ENCODE measurements at regions not wholly inside any gene's neighbourhood (a gene's known extent, or its start where the extent isn't known, plus 50 kb on each side); places are given as distances from the start of the nearest gene placed in this dataset.

DNA sequence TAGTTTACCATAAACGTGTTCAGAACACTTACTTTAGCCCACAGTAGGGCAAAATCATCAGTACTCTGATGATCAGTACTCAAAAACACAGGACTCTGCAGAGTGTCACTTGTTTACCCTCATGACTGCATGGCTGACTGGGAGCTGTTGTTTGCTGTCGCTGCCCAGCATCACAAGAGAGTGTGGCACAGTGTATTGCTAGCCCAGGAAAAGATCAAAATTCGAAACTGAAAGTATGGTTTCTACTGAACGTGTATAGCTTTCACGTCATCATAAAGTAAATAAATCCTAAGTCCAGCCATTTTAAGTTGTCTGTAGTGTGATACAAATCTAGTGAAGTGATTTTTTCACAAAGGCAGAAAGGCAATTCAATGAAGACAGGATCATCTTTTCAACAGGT lies 184.6 kb downstream of the RAMP3 start:
- ATAC-seq: no peak
- H3K4me1 ChIP-seq: no peaks in the 10 kb centered on the region
- WGBS, 2 donors (ENCODE audit: low coverage in 1 of 2): 41 to 50% methylated on average over 5 of the region's 5 CpGs

DNA sequence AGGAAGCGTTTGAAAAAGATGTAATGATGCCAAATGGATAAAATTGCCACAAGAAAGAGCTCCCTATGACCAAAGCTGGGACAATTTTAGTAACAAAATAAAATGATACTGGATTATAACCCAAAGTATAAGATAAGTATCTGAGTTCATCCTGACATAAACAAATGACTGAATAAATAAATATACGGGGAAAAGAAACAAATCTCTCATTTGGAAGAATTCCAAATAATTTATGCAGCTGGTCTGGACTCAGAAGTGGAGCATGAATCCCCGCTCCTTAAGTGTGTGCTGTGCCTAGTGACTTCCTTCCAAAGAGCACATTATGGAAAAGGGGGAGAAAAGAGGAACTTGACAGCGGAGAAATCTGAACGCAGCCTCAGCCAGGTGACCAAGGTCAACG lies 186.2 kb downstream of the RAMP3 start:
- H3K4me1 ChIP-seq: no peaks in the 10 kb centered on the region
- no peaks in the 10 kb centered on the region for H3K36me3 ChIP-seq
- H3K27ac ChIP-seq: no peak overlapping the region
- no peak overlapping the region for H3K4me3 ChIP-seq
- H3K9me3 ChIP-seq: no peaks in the 10 kb centered on the region
- no peak for ATAC-seq
- TF ChIP-seq CTCF (IDR thresholded peaks at IDR 0.05) (no peak), POLR2AphosphoS5 (IDR thresholded peaks at IDR 0.05) (no peak), POLR2A (IDR thresholded peaks at IDR 0.05) (no peak), EP300 (IDR thresholded peaks at IDR 0.05) (no peak)
- no peaks in the 10 kb centered on the region for H3K27me3 ChIP-seq
- 16 to 25% methylated on average over 3 to 5 of the region's 6 CpGs for WGBS, 2 donors (ENCODE audit: low coverage in 1 of 2)

More for the DNA sequence above, 184.6 kb downstream of the RAMP3 start:
- H3K4me3 ChIP-seq: no peak overlapping the region
- no peaks in the 10 kb centered on the region for H3K9me3 ChIP-seq
- H3K27ac ChIP-seq: no peak overlapping the region
- TF ChIP-seq EP300 (IDR thresholded peaks at IDR 0.05) (no peak), POLR2AphosphoS5 (IDR thresholded peaks at IDR 0.05) (no peak), POLR2A (IDR thresholded peaks at IDR 0.05) (no peak), CTCF (IDR thresholded peaks at IDR 0.05) (no peak)
- H3K36me3 ChIP-seq: no peaks in the 10 kb centered on the region
- no peaks in the 10 kb centered on the region for H3K27me3 ChIP-seq

GRCh38 chr7:45347804-45348203 lies 190.2 kb downstream of the RAMP3 start:
- Histone ChIP-seq H3K4me1 (no peaks in the 10 kb centered on the region), H3K4me3 (no peak overlapping the region), H3K36me3 (no peaks in the 10 kb centered on the region), H3K9me3 (no peaks in the 10 kb centered on the region), H3K27me3 (no peaks in the 10 kb centered on the region), H3K27ac (no peak overlapping the region)
- ATAC-seq: no peak
- TF ChIP-seq POLR2AphosphoS5 (IDR thresholded peaks at IDR 0.05) (no peak), POLR2A (IDR thresholded peaks at IDR 0.05) (no peak), CTCF (IDR thresholded peaks at IDR 0.05) (no peak), EP300 (IDR thresholded peaks at IDR 0.05) (no peak)
- WGBS, 2 donors (ENCODE audit: low coverage in 1 of 2): 20 to 30% methylated on average over 1 of the region's 2 CpGs

- Histone ChIP-seq H3K4me1 (no peaks in the 10 kb centered on the region), H3K4me3 (no peak overlapping the region), H3K27me3 (no peaks in the 10 kb centered on the region), H3K36me3 (no peaks in the 10 kb centered on the region), H3K9me3 (no peaks in the 10 kb centered on the region), H3K27ac (no peak overlapping the region)
- no peak for TF ChIP-seq EP300 (IDR thresholded peaks at IDR 0.05)
- TF ChIP-seq POLR2AphosphoS5 (IDR thresholded peaks at IDR 0.05): no peak
- TF ChIP-seq CTCF (IDR thresholded peaks at IDR 0.05): no peak
- TF ChIP-seq POLR2A (IDR thresholded peaks at IDR 0.05): no peak
- no peak for ATAC-seq
- 100% methylated on average over 3 of the region's 4 CpGs; no CpG with 5 or more reads in 1 of the 2 donors for WGBS, 2 donors (ENCODE audit: low coverage in 1 of 2)
These were observed 191.5 kb downstream of the RAMP3 start for GRCh38 chr7:45349090-45349489.

DNA sequence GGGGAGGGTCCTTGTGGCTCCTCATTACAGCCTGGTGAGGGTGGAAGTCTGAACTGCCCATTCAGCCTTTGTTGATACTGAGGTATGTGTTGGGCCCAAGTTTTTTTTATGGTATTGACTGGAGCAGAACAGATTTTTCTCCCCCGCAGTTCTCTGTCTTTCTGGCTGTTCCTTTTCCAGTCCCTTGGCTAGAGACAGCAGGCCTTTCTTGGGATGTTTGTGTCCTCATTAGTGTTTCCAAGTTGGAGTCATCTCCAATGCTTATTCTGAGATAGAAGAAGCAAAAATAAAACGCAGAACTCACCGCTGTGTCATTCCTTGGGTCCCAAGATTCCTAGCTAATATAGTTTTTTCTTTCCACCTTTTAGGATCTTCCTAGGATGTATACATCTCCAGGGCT lies 193.3 kb downstream of the RAMP3 start:
- WGBS, 2 donors (ENCODE audit: low coverage in 1 of 2): 84% methylated on average over 3 of the region's 3 CpGs; no CpG with 5 or more reads in 1 of the 2 donors
- H3K4me1 ChIP-seq: no peaks in the 10 kb centered on the region
- TF ChIP-seq POLR2AphosphoS5 (IDR thresholded peaks at IDR 0.05) (no peak), POLR2A (IDR thresholded peaks at IDR 0.05) (no peak), EP300 (IDR thresholded peaks at IDR 0.05) (no peak), CTCF (IDR thresholded peaks at IDR 0.05) (no peak)
- H3K9me3 ChIP-seq: no peaks in the 10 kb centered on the region
- no peak overlapping the region for H3K27ac ChIP-seq
- no peak overlapping the region for H3K4me3 ChIP-seq
- H3K36me3 ChIP-seq: no peaks in the 10 kb centered on the region
- H3K27me3 ChIP-seq: no peaks in the 10 kb centered on the region
- no peak for ATAC-seq

Data from gastroesophageal sphincter (tissue), 4 donors.